Bone marrow (tissue), 2 donors: ENCODE measurements at regions not wholly inside any gene's neighbourhood (a gene's known extent, or its start where the extent isn't known, plus 50 kb on each side); places are given as distances from the start of the nearest gene placed in this dataset.
"Not testable (repeated sequence)": the region's sequence is repeated elsewhere in the genome, so short reads cannot be mapped to it uniquely, and the experiment has no call there.

Experiments used
- DNase-seq, 2 donors: peaks; one replicate each; lab custom pipeline; 2025; lab: John Stamatoyannopoulos, UW

DNA sequence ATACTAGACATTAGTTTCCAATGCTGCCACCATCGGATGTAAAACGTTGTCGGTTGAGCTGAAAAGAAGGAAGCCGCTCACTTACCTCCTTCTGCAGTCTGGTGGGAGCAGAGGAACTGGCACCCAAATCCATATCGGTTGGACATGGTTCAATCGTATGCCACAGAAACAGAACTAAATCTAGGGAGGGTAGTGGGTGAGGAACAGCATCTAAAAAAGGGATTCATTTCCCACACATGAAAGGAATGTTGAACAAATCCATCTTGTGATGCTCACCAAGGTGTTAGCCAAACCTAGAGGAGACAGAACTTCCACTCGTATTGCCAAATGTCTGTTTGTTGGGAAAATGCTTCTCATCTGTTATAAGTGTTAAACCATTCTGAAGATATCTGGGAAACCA lies 532.7 kb downstream of the NLGN4X start:
- DNase-seq = no peak

DNA sequence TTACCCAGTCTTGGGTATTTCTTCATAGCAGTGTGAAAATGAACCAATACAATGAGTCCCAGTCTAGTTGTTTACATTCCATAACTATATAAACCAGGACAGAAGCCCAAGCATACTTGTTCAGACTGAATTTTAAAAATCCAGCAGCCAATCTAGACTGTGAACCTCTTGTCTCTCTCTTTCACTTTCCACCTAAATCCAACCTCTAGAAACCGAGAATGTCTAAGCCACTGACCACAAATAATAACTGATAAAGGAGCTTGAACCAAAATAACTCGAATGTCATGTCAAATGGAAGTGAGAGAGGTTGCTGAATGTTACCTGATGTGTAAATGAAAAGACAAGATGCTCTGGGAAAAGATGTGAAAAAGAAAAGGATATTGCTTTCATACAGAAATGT lies 544.7 kb downstream of the NLGN4X start:
- DNase-seq = no peak

- no peak for DNase-seq
Measured at GRCh38 chrX:5681159-5681558, 547.5 kb downstream of the NLGN4X start.

GRCh38 chrX:5674036-5674435 lies 554.6 kb downstream of the NLGN4X start:
- DNase-seq = no peak

GRCh38 chrX:5672099-5672498 lies 556.6 kb downstream of the NLGN4X start:
- no peak for DNase-seq

- DNase-seq = not testable (repeated sequence)
Measured at GRCh38 chrX:5666689-5667088, 562.0 kb downstream of the NLGN4X start.

DNA sequence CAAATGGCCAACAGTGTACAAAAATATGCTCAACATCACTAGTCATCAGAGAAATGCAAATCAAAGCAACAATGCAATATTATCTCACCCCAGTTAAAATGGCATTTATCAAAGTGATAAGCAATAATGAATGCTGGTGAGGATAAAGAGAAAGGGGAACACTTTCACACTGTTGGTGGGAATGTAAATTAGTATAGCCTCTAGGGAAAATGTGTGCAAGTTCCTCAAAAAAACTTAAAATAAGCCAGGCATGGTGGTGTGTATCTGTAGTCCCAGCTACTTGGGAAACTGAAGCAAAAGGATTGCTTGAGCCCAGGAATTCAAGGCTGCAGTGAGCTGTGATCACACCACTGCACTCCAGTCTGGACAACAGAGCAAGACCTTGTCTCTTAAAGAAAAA lies 572.1 kb downstream of the NLGN4X start:
- no peak for DNase-seq

- no peak for DNase-seq
Measured at GRCh38 chrX:5650904-5651303, 577.8 kb downstream of the NLGN4X start.

DNA sequence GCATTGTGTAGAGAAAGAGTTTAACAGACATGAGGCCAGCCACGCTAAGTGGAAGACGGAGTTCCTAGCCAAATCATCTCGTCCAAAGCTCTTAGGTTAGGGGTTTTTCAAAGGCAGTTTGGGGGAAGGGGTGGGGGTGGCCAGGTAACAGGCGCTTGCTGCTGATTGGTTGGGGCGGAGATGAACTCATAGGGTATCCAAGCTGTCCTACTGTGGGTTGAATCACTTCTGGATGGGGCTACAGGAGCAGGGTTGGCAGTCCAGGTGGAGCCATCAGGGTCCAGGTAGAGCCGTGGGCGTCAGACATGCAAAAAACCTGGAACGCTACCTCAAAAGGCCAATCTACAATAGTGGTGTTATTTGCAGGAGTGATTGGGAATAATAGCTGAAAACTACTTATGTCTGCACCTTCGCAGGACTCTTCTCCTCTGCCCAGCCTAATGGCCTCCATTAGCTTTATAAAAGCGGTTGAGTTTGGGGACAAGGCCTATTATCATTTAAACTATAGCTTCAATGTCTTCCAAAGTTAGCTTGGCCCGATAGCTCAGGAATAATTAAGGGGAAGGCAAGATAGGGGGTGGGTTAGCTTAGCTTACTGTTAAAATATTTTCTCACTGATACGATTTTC lies 579.6 kb downstream of the NLGN4X start:
- no peak for DNase-seq

- DNase-seq = no peak
Measured at GRCh38 chrX:5646818-5647217, 581.8 kb downstream of the NLGN4X start.

DNA sequence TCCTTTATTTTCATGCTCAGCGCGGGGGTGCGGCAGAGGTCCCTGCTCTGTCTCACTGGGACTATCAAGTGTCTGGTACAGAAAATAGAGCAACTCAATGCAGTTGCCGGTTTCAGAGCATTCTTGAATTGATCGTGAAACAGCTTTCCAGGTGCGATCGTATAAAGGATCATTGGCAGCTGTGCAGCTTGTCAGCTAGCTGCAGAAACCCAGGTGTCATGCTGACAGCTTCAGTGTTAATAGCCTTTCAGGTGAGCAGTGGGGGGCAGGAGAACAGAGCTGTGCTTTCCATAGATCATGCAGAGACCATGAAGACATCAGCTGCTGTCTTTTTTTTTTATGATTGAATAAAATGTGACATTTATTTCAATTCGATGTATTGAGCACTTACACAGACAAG lies 583.9 kb downstream of the NLGN4X start:
- no peak for DNase-seq

DNA sequence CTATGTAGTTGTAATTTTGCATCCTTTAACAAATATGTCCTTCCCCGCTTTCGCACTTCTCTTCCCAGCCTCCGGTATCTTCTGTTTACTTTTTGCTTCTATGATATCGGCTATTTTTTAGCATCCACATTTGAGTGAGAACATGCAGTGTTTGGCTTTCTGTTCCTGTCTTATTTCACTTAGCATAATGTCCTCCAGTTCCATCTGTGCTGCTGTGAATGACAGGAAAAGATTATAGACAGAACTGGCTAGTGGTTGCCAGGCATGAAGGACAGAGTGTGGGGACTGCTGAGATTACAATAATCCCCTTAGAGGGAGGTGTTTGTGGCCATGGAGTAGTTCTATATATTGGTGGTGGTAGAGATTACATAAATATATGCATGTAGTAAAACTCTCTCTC lies 588.6 kb downstream of the NLGN4X start:
- DNase-seq = no peak

DNA sequence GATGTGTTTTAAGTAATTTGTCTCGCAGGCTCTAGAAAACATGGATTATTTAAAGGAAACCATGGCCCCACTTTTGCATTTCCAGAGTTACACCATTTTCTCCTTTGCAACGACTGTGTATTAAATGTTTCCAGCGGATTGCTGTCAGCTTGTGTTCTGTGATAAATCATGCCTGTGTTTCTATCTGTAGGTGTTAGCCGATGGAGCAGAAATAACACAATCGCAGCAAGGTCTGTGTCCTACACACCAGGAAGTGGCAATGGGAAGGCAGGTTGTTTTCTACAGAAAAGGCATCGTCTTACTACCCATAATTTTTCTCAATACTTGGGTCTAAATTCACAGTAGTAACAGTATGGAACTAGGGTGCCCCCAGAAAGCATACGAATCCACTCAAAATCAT lies 590.1 kb downstream of the NLGN4X start:
- no peak for DNase-seq

DNA sequence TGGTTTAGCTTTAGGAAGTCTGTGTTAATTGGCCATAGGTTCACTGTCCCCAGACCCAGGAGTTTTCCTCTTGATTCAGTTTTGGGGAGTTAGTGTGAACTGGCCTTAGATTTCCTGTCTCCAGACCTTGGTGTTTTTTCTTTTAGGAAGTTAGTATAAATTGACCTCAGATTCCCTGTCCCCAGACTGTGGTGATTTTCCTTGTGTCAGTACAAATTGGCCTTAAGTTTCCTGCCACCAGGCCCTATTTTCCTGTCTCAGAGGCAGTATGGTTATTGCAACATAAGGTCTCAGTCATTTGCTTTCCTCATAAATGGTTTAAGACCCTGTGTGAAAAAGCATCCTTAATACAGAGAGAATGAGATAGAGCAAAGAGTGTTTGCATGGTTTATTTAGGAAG lies 595.8 kb downstream of the NLGN4X start:
- DNase-seq = no peak

- no peak for DNase-seq
Measured at GRCh38 chrX:5632061-5632614, 596.5 kb downstream of the NLGN4X start.

GRCh38 chrX:5617666-5618065 lies 611.0 kb downstream of the NLGN4X start:
- no peak for DNase-seq

- no peak for DNase-seq
Measured at GRCh38 chrX:5595570-5595969, 633.1 kb downstream of the NLGN4X start.

DNA sequence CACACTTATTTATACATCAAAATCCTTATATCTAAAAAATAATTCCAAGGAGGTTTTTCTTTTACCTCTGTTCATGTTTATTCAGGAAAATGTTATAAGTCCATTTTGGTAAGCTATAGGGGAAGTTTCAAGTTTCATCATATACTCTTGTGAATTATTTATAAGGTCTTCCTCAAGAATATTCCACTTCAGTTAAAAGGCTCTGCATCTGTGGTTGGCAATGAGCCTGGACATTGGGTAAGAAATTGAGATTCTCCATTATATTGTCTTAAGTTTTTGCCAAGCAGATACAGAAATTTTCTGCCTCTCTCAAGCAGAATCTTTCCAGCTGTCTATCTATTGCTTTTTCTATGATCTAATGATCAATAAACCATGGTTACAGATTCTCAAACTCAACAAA lies 641.9 kb downstream of the NLGN4X start:
- no peak for DNase-seq

GRCh38 chrX:5575407-5575806 lies 653.3 kb downstream of the NLGN4X start:
- no peak for DNase-seq

- DNase-seq = no peak
Measured at GRCh38 chrX:5568934-5569333, 659.7 kb downstream of the NLGN4X start.

DNA sequence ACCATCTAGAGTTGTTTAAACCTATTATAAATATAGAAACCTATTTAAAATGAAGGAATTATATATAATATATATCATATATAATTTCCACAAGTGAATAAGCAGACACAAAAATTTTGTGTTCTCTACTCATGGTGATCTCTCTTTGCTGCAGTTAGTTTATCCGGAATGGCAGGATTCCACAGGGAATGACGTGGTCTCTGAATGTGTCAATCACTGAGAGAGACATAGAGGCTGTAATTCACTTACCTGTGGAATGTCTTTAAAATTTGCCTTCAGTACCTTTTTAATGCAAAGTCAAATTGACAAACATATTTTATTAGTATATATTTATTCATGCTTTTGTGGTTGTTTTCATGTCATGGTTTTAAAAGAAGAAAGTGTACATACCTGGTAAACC lies 669.3 kb downstream of the NLGN4X start:
- no peak for DNase-seq

GRCh38 chrX:5549512-5549911 lies 679.2 kb downstream of the NLGN4X start:
- no peak for DNase-seq

- DNase-seq = no peak
Measured at GRCh38 chrX:5537098-5537497, 691.6 kb downstream of the NLGN4X start.

GRCh38 chrX:5536261-5536660 lies 692.4 kb downstream of the NLGN4X start:
- DNase-seq = no peak
